Neuron (in vitro differentiated cells): ENCODE measurements at regions not wholly inside any gene's neighbourhood (a gene's known extent, or its start where the extent isn't known, plus 50 kb on each side); places are given as distances from the start of the nearest gene placed in this dataset.
A peak's percentile ranks its signal among the peaks of the same experiment; 100 is the strongest.

Experiments
- H2AFZ ChIP-seq: one replicate; pipeline ENCODE4 v1.6.1; 2013; ENCODE audit warnings: low read depth, mild to moderate bottlenecking, inconsistent platforms, low read length, moderate library complexity
- H3K27me3 ChIP-seq: one replicate; pipeline ENCODE4 v1.6.1; 2013; ENCODE audit warnings: low read length; ENCODE audit not compliant: insufficient read depth
- H3K36me3 ChIP-seq: one replicate; pipeline ENCODE4 v1.6.1; 2013; ENCODE audit warnings: low read length; ENCODE audit not compliant: insufficient read depth
- H3K4me1 ChIP-seq: one replicate; pipeline ENCODE4 v1.6.1; 2013; ENCODE audit warnings: low read length; ENCODE audit not compliant: insufficient read depth
- H3K4me3 ChIP-seq: 2 replicates; pipeline ENCODE4 v1.5.1; 2013; ENCODE audit warnings: mild to moderate bottlenecking, low read length, moderate library complexity
- H3K9me3 ChIP-seq: one replicate; pipeline ENCODE4 v1.6.1; 2013; ENCODE audit warnings: low read length

- Histone ChIP-seq H3K36me3 (no peaks in the 10 kb centered on the region), H3K4me1 (no peaks in the 10 kb centered on the region), H3K27me3 (no peaks in the 10 kb centered on the region), H2AFZ (no peak overlapping the region), H3K4me3 (no peak overlapping the region), H3K9me3 (no peaks in the 10 kb centered on the region)
These were observed 398.2 kb upstream of the CDH2 start for GRCh38 chr18:28575123-28575522.

GRCh38 chr18:28574175-28574574, 397.2 kb upstream of the CDH2 start:
- Histone ChIP-seq H3K4me1 (no peaks in the 10 kb centered on the region), H3K36me3 (no peaks in the 10 kb centered on the region), H2AFZ (no peak overlapping the region), H3K27me3 (no peaks in the 10 kb centered on the region), H3K9me3 (no peaks in the 10 kb centered on the region), H3K4me3 (no peak overlapping the region)

- H3K4me3 ChIP-seq: no peak overlapping the region
- no peak overlapping the region for H2AFZ ChIP-seq
- H3K9me3 ChIP-seq: no peaks in the 10 kb centered on the region
- H3K36me3 ChIP-seq: no peaks in the 10 kb centered on the region
- no peaks in the 10 kb centered on the region for H3K27me3 ChIP-seq
- H3K4me1 ChIP-seq: no peaks in the 10 kb centered on the region
These were observed 395.0 kb upstream of the CDH2 start for GRCh38 chr18:28571929-28572328.

DNA sequence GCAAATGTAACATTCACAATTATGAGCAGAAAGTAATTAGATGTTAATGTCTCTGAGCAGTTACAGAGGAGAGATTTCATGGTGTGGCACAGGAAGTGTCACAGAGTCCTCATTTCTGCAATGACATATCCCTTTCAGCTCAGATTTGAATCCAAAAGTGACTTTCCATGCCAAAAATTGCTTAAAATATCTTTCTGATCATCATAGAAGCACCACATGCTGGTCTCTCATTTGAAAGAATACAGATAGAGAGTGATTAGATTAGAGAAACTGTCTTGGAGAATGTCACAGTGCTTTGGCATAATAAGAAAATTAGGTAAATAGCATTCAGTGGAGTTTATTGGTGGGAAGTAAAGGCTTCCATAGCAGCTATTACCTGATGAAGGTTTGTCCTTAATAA, 383.4 kb upstream of the CDH2 start:
- Histone ChIP-seq H2AFZ (no peak overlapping the region), H3K36me3 (no peaks in the 10 kb centered on the region), H3K27me3 (no peaks in the 10 kb centered on the region), H3K4me3 (no peak overlapping the region), H3K4me1 (no peaks in the 10 kb centered on the region), H3K9me3 (no peaks in the 10 kb centered on the region)

DNA sequence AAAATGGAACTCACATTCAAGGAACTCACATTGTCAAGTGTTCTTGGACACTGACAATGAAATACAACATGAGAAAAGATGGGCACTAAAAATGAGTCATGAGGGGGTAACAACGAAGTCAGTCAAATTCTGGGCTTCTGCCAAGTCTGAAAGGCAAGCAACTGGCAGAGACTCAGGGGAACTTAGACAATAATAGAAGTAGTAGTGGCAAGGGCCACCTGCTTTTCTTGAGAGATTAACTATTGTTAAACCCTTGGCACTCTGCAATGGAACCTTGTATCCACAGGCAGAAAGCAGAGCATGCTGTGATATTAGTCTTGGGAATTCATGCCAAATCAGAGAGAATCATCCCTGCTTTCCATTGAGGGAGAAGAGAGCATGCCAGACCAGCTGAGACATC, 382.6 kb upstream of the CDH2 start:
- H3K4me1 ChIP-seq: no peaks in the 10 kb centered on the region
- H3K4me3 ChIP-seq: no peak overlapping the region
- H3K36me3 ChIP-seq: no peaks in the 10 kb centered on the region
- no peaks in the 10 kb centered on the region for H3K27me3 ChIP-seq
- no peaks in the 10 kb centered on the region for H3K9me3 ChIP-seq
- no peak overlapping the region for H2AFZ ChIP-seq

DNA sequence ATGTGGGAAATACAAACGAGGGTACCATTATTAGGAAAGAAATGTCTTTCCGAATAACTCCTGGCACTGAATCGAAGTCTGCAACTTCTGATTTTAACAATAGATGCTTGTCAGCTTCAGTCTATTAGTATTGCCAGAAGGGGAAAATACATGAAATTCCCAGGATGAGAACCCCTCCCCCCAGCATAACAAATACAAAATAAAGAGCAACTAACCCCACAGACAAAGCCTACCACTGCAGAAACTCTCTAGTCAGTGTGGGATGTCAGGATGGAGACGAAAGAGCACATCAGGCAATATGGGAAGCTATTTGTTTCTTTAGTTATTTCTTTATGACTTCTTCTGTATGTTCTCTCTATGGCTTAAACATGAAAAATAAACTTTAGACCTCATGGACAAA, 365.0 kb upstream of the CDH2 start:
- no peaks in the 10 kb centered on the region for H3K27me3 ChIP-seq
- H3K9me3 ChIP-seq: no peaks in the 10 kb centered on the region
- H3K36me3 ChIP-seq: no peaks in the 10 kb centered on the region
- peak overlapping the region; percentile 74 for H2AFZ ChIP-seq
- no peak overlapping the region for H3K4me3 ChIP-seq
- H3K4me1 ChIP-seq: peaks cover 6% of the 10 kb centered on the region

GRCh38 chr18:28541276-28541930, 364.5 kb upstream of the CDH2 start:
- Histone ChIP-seq H3K4me3 (no peak overlapping the region), H3K9me3 (no peaks in the 10 kb centered on the region), H3K36me3 (no peaks in the 10 kb centered on the region), H2AFZ (peak overlapping the region; percentile 74), H3K4me1 (peaks cover 6% of the 10 kb centered on the region), H3K27me3 (no peaks in the 10 kb centered on the region)

GRCh38 chr18:28529644-28530043, 352.7 kb upstream of the CDH2 start:
- no peaks in the 10 kb centered on the region for H3K27me3 ChIP-seq
- H3K9me3 ChIP-seq: no peaks in the 10 kb centered on the region
- no peaks in the 10 kb centered on the region for H3K36me3 ChIP-seq
- no peak overlapping the region for H3K4me3 ChIP-seq
- H3K4me1 ChIP-seq: peaks cover 5% of the 10 kb centered on the region
- H2AFZ ChIP-seq: no peak overlapping the region

DNA sequence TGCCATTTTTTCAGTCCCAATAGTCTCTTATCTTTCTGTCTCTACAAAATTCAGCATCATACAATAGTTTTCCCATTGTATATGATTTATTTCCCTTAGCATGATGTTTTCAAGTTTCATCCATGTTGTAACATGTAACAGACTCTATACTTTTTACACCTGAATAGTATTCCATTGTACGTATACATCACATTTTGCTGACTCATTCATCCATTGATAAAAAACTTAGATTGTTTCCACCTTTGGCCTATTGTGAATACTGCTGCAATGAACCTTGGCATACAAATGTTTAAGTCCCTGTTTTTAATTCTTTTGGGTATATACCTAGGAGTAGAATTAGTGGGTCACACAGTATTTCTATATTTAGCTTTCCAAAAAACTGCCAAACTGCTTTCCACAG, 349.3 kb upstream of the CDH2 start:
- Histone ChIP-seq H2AFZ (no peak overlapping the region), H3K36me3 (no peaks in the 10 kb centered on the region), H3K9me3 (no peaks in the 10 kb centered on the region), H3K4me1 (peaks cover 39% of the 10 kb centered on the region), H3K27me3 (no peaks in the 10 kb centered on the region), H3K4me3 (no peak overlapping the region)

GRCh38 chr18:28523758-28524475, 347.0 kb upstream of the CDH2 start:
- no peak overlapping the region for H3K4me3 ChIP-seq

DNA sequence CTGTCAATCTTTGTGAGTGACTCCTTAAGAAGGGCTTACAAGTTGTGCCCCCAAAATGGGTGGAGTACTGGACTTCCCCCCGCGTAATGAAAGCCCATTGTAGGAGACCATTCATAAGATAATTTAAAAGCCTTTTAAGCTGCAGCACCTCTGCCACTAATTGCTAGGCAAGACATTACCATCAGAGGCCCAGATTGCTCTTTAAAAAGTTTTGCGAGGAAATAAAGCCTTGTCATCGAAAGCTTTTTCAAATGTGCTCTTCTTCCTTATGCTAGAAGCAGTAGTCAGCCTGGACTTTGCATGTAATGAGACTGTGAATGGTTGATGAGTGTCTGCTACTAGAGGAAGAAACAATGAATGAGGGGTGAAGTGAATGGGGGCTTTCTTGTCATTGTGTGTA, 345.3 kb upstream of the CDH2 start:
- no peaks in the 10 kb centered on the region for H3K36me3 ChIP-seq
- no peaks in the 10 kb centered on the region for H3K27me3 ChIP-seq
- peaks cover 2% of the 10 kb centered on the region for H3K9me3 ChIP-seq
- peaks cover 40% of the 10 kb centered on the region for H3K4me1 ChIP-seq
- H2AFZ ChIP-seq: peak overlapping the region; percentile 33
- peak overlapping the region; percentile 1 for H3K4me3 ChIP-seq

More at GRCh38 chr18:28523758-28524475, 347.0 kb upstream of the CDH2 start:
- peaks cover 2% of the 10 kb centered on the region for H3K9me3 ChIP-seq
- H3K27me3 ChIP-seq: no peaks in the 10 kb centered on the region
- no peak overlapping the region for H2AFZ ChIP-seq
- peaks cover 40% of the 10 kb centered on the region for H3K4me1 ChIP-seq
- no peaks in the 10 kb centered on the region for H3K36me3 ChIP-seq

- H3K27me3 ChIP-seq: no peaks in the 10 kb centered on the region
- H3K4me3 ChIP-seq: no peak overlapping the region
- no peaks in the 10 kb centered on the region for H3K36me3 ChIP-seq
- H2AFZ ChIP-seq: no peak overlapping the region
- peaks cover 39% of the 10 kb centered on the region for H3K4me1 ChIP-seq
- H3K9me3 ChIP-seq: peaks cover 4% of the 10 kb centered on the region
These were observed 343.1 kb upstream of the CDH2 start for GRCh38 chr18:28519997-28520396.

DNA sequence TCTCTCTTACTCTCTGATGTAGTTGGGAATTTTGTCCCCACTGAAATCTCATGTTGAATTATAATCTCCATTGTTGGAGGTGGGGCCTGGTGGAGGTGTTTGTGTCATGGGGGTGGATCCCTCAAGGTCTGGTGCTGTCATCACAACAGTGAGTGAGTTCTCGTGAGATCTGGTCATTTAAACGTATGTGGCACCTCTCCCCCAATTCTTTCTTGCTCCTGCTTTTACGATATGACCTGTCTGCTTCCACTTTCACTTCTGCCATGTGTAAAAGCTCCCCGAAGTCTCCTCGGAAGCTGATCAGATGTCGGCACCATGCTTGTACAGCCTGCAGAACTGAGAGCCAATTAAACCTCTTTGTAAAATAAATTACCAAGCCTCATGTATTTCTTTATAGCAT, 337.8 kb upstream of the CDH2 start:
- H3K4me1 ChIP-seq: peaks cover 15% of the 10 kb centered on the region
- H3K27me3 ChIP-seq: no peaks in the 10 kb centered on the region
- H3K36me3 ChIP-seq: no peaks in the 10 kb centered on the region
- no peak overlapping the region for H3K4me3 ChIP-seq
- H3K9me3 ChIP-seq: peaks cover 2% of the 10 kb centered on the region
- no peak overlapping the region for H2AFZ ChIP-seq

DNA sequence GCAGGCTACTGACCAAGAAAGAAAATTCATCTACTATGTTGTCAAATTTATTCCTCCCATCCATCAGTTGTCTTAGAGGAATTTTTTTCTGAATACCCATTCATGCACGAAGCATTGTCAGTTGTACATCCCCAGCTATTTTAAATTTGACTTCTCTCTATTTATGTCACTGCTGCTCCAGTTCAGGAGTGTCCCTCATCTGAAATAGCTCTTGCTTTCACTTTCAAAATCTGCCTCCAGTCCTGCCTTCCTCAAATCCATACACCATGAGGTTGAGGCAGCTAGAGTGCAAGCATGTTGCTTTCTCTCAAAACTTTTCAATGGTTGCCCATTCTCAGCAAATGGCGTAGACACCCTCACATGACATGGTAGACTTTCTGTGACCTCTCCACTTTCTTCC, 335.4 kb upstream of the CDH2 start:
- Histone ChIP-seq H3K9me3 (peaks cover 2% of the 10 kb centered on the region), H3K36me3 (no peaks in the 10 kb centered on the region), H3K4me3 (no peak overlapping the region), H2AFZ (no peak overlapping the region), H3K27me3 (no peaks in the 10 kb centered on the region), H3K4me1 (peaks cover 15% of the 10 kb centered on the region)
